Upper lobe of left lung (tissue), 4 donors: ENCODE measurements at regions not wholly inside any gene's neighbourhood (a gene's known extent, or its start where the extent isn't known, plus 50 kb on each side); places are given as distances from the start of the nearest gene placed in this dataset.

ENCODE experiments used
- CTCF ChIP-seq, 6 experiments: fragments of 450-650 bp in 4 of 6; fragments of 200-600 bp in 2 of 6; sonication (generic) in 2 of 6; IDR thresholded peaks; one replicate each; pipeline ENCODE4 v1.5.1; 2016 to 2019; ENCODE audit warnings: antibody characterized with exemption in 6 of 6
- EP300 ChIP-seq, 4 donors: sonication (generic); formaldehyde crosslinking; IDR thresholded peaks; one replicate each; pipeline ENCODE4 v1.5.1; 2017; ENCODE audit warnings: antibody characterized with exemption in 4 of 4, control low read depth in 2 of 4
- POLR2A ChIP-seq, 4 donors: fragments of 450-650 bp; IDR thresholded peaks; one replicate each; pipeline ENCODE4 v1.5.1; 2016 to 2017; ENCODE audit warnings: antibody characterized with exemption in 4 of 4, mild to moderate bottlenecking in 2 of 4
- POLR2AphosphoS5 ChIP-seq, 2 donors: sonication (generic); formaldehyde crosslinking; IDR thresholded peaks; one replicate each; pipeline ENCODE4 v1.5.1; 2017; ENCODE audit warnings: antibody characterized with exemption in 2 of 2

- TF ChIP-seq CTCF (IDR thresholded peaks at IDR 0.05): no peak
- TF ChIP-seq POLR2AphosphoS5 (IDR thresholded peaks at IDR 0.05): no peak
- no peak for TF ChIP-seq EP300 (IDR thresholded peaks at IDR 0.05)
- TF ChIP-seq POLR2A (IDR thresholded peaks at IDR 0.05): no peak
Observed at GRCh38 chr10:8242295-8242872, 187.9 kb downstream of the GATA3 start.
